AG10803 (cell line): ENCODE measurements at regions not wholly inside any gene's neighbourhood (a gene's known extent, or its start where the extent isn't known, plus 50 kb on each side); places are given as distances from the start of the nearest gene placed in this dataset.

Experiments used
- DNase-seq: peaks from one replicate; pipeline ENCODE4 v3.0.0; 2010; ENCODE audit warnings: low read depth
- H3K4me3 ChIP-seq: 2 replicates; pipeline ENCODE4 v1.5.1; 2011; ENCODE audit warnings: mild to moderate bottlenecking, low read length, control low read depth
- TF ChIP-seq, protein P1 (sequence below): conservative IDR thresholded peaks from 2 replicates; pipeline ENCODE4 v1.5.1; 2011; ENCODE audit warnings: mild to moderate bottlenecking, low read length, control low read depth, inconsistent platforms

DNA sequence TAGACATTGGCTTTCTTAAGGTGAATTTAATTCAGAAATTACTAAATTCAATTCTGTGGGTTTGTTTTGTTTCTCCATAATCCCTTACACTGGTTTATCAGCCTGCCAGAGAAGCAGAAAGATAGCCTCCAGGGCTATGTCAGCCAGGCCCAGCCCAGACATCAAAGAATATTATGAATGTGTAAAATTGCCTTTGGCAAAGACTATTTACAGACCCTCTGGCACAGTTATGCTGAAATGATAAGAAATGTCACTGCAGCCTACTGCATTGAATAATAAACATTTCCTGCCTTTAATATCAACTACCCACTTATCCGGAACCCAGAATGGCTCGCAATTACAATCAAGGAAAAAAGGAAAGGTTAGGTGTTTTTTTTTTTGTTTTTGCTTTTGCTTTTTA is 562.5 kb upstream of the LRRC4C start:
- no peak for DNase-seq
- TF ChIP-seq, protein P1, sequence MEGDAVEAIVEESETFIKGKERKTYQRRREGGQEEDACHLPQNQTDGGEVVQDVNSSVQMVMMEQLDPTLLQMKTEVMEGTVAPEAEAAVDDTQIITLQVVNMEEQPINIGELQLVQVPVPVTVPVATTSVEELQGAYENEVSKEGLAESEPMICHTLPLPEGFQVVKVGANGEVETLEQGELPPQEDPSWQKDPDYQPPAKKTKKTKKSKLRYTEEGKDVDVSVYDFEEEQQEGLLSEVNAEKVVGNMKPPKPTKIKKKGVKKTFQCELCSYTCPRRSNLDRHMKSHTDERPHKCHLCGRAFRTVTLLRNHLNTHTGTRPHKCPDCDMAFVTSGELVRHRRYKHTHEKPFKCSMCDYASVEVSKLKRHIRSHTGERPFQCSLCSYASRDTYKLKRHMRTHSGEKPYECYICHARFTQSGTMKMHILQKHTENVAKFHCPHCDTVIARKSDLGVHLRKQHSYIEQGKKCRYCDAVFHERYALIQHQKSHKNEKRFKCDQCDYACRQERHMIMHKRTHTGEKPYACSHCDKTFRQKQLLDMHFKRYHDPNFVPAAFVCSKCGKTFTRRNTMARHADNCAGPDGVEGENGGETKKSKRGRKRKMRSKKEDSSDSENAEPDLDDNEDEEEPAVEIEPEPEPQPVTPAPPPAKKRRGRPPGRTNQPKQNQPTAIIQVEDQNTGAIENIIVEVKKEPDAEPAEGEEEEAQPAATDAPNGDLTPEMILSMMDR = no peak
- no peak overlapping the region for H3K4me3 ChIP-seq

DNA sequence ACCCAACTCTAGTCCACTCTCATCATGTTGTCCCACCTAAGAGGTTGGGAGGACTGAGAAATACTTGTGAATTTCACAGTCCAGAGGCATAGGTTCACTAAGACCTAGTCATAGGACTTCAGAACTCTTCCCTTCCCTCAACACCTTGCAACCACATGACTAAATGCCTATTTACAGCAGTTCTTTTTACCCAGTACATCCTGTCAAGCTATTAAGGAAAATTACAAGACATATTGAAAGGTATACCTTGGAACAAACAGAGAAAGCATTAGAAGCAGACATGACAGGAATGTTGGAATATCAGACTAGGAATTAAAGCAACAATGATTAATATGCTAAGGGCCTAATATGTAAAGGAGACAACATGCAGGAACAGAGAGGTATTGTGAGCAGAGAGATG is 563.8 kb upstream of the LRRC4C start:
- no peak for DNase-seq
- TF ChIP-seq, protein P1 = no peak
- H3K4me3 ChIP-seq = no peak overlapping the region

DNA sequence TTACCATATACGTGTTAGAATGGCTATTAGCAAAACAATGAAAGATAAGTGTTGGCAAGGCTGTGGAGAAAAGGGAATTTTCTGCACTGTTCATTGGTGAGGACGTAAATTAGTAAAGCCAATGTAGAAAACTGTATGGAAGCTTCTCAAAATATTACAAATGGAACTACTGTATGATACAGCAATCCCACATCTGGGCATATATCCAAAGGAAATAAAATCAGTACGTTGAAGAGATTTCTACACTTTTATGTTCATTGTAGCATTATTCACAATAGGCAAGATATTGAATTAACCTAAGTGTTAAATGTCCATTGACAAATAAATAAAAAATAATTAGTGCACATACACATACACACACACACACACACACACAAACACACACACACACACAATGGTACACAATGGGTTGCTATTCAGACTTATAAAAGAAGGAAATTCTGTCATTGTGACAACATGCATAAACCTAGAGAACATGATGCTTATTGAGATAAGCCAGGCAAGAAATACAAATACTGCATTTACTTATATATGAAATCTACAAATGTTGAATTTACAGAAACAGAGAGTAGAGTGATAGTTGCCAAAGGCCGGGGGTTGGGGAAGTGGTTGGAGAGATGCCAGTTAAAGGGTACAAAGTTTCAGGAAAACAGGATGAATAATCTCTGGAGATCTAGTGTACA is 565.8 kb upstream of the LRRC4C start:
- TF ChIP-seq, protein P1 = no peak
- no peak overlapping the region for H3K4me3 ChIP-seq
- no peak for DNase-seq

DNA sequence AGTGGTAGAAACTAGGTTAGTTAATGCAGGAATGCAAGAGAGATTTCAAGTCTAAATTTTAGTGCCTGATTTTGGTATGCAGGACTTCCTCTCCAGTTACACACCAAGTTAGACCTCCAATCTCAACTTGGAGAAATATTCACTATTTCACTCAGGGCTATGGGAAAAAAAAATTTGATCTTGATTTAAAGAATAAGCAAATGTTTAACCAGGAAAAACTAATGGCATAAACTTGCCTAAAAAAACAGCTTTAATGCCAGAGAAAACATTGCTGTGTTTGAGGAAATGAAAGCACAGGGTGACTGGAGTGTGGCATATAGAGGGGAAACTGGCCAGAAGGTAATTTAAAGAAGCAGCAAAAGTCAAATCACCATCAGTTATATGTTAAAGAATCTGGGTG is 575.4 kb upstream of the LRRC4C start:
- H3K4me3 ChIP-seq = no peak overlapping the region
- DNase-seq = no peak

DNA sequence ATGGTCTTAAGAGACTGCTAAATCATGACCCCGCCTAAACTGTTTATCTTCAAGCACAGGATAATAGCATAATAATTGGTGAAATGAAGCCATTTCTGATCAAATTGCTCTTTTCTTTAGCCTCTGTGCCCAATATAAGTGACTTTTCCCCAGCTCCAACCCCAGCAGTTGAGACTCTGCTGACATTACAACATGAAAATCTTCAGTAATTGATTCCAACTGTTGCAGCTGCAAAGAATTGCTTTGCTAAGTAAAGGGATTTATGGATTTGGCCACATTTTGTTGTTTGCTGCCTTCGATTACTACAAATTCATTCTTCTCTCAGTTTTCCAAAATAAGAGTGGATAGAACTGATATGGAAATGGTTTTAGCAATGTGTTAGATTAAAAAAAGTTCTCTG is 576.7 kb upstream of the LRRC4C start:
- TF ChIP-seq, protein P1 = no peak
- no peak overlapping the region for H3K4me3 ChIP-seq
- peak; percentile 0 for DNase-seq

More for the DNA sequence above, 575.4 kb upstream of the LRRC4C start:
- TF ChIP-seq, protein P1 = no peak

DNA sequence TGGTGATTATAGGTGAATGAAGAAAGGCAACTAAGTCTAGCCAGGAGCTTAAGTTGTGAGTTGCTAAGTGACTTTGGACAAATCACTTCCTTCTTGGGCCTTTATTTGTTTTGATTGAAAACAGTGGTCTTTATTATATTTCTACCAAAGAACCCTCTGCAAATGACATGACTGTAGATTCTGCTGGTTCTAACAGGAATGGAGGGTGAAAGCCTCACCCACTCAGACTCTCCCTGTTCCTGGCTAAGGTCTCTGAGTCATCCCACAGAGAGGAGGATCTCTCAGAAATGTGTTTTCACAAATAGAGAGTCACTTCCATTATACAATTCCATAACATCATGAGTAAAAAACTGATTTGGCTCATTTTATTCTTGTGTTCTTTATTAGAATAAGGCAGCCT is 583.9 kb upstream of the LRRC4C start:
- no peak overlapping the region for H3K4me3 ChIP-seq
- DNase-seq = no peak
- TF ChIP-seq, protein P1 = no peak
